ENCODE measurements at regions not wholly inside any gene's neighbourhood (a gene's known extent, or its start where the extent isn't known, plus 50 kb on each side); places are given as distances from the start of the nearest gene placed in this dataset.
"Not testable (repeated sequence)": the region's sequence is repeated elsewhere in the genome, so short reads cannot be mapped to it uniquely, and the experiment has no call there.

GRCh38 chr1:233435622-233436021 is 108.1 kb downstream of the MAP3K21 start:
- DNase-seq (ENCODE audit: low read depth in 2 of 2) = no peak

- no peak for DNase-seq (ENCODE audit: low read depth in 2 of 2)
These were observed 112.2 kb downstream of the MAP3K21 start for GRCh38 chr1:233439721-233440120.

GRCh38 chr1:233440951-233441401 is 113.5 kb downstream of the MAP3K21 start:
- DNase-seq (ENCODE audit: low read depth in 2 of 2) = no peak

GRCh38 chr1:233442026-233442780 is 114.7 kb downstream of the MAP3K21 start:
- DNase-seq (ENCODE audit: low read depth in 2 of 2) = no peak

- DNase-seq (ENCODE audit: low read depth in 2 of 2) = no peak
These were observed 115.7 kb downstream of the MAP3K21 start for GRCh38 chr1:233443040-233443760.

- no peak for DNase-seq (ENCODE audit: low read depth in 2 of 2)
These were observed 117.0 kb downstream of the MAP3K21 start for GRCh38 chr1:233444484-233444883.

- no peak for DNase-seq (ENCODE audit: low read depth in 2 of 2)
These were observed 118.2 kb downstream of the MAP3K21 start for GRCh38 chr1:233445737-233446136.

- no peak for DNase-seq (ENCODE audit: low read depth in 2 of 2)
These were observed 119.4 kb downstream of the MAP3K21 start for GRCh38 chr1:233446935-233447334.

- DNase-seq (ENCODE audit: low read depth in 2 of 2) = no peak
These were observed 120.7 kb downstream of the MAP3K21 start for GRCh38 chr1:233448109-233448689.

GRCh38 chr1:233452724-233453123 is 125.2 kb downstream of the MAP3K21 start:
- DNase-seq (ENCODE audit: low read depth in 2 of 2) = no peak

GRCh38 chr1:233453433-233454200 is 126.1 kb downstream of the MAP3K21 start:
- DNase-seq (ENCODE audit: low read depth in 2 of 2) = no peak

GRCh38 chr1:233459470-233459945 is 132.0 kb downstream of the MAP3K21 start:
- DNase-seq (ENCODE audit: low read depth in 2 of 2) = no peak

- no peak for DNase-seq (ENCODE audit: low read depth in 2 of 2)
These were observed 132.4 kb downstream of the MAP3K21 start for GRCh38 chr1:233459968-233460367.

- DNase-seq (ENCODE audit: low read depth in 2 of 2) = no peak
These were observed 133.2 kb downstream of the MAP3K21 start for GRCh38 chr1:233460692-233461091.

GRCh38 chr1:233461847-233462246 is 134.3 kb downstream of the MAP3K21 start:
- no peak for DNase-seq (ENCODE audit: low read depth in 2 of 2)

GRCh38 chr1:233463333-233463732 is 135.8 kb downstream of the MAP3K21 start:
- DNase-seq (ENCODE audit: low read depth in 2 of 2) = no peak

GRCh38 chr1:233465745-233466343 is 138.3 kb downstream of the MAP3K21 start:
- DNase-seq (ENCODE audit: low read depth in 2 of 2) = no peak

GRCh38 chr1:233470741-233471499 is 143.0 kb upstream of the KCNK1 start:
- DNase-seq (ENCODE audit: low read depth in 2 of 2) = no peak

GRCh38 chr1:233471851-233472250 is 142.1 kb upstream of the KCNK1 start:
- not testable (repeated sequence) for DNase-seq (ENCODE audit: low read depth in 2 of 2)

- not testable (repeated sequence) for DNase-seq (ENCODE audit: low read depth in 2 of 2)
These were observed 141.1 kb upstream of the KCNK1 start for GRCh38 chr1:233472796-233473195.
